ENCODE measurements at regions not wholly inside any gene's neighbourhood (a gene's known extent, or its start where the extent isn't known, plus 50 kb on each side); places are given as distances from the start of the nearest gene placed in this dataset.

DNA sequence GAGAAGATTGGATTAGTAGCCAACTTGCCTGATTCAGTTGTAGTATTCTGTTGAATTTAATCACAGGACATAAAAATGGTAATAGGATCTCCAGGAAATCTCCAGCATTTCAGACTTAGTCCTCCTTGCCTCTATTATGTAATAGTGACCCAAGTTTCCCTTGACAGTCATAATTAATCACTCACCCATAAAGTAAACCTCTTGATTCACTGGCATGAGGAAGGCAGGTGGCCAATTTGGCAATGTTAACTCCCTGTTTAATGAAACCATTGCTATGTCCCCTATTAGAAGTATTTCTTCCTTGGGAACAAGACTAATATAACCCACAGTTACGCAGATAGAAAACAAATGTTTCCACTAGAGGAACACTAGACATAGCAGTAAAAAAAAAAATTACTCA lies 604.8 kb upstream of the CXADR start:
- peaks cover 3% of the 10 kb centered on the region for H3K27me3 Mint-ChIP-seq (ENCODE audit: insufficient read depth, unreplicated experiment)
- intact Hi-C loops (cut with micrococcal nuclease; ENCODE audit: unreplicated experiment), result no loop called here
- no peak overlapping the region for H3K27ac Mint-ChIP-seq (ENCODE audit: unreplicated experiment)
- BruUV-seq (replicated peaks), result no TSS peak
- no peaks in the 10 kb centered on the region for H3K36me3 Mint-ChIP-seq (ENCODE audit: insufficient read depth, unreplicated experiment)
- no peaks in the 10 kb centered on the region for H3K9me3 ChIP-seq
- H3K27me3 ChIP-seq (replicated peaks; ENCODE audit: control insufficient read depth, insufficient read depth, low read length), result no peaks in the 10 kb centered on the region
- no peak for DNase-seq
- H3K9me3 Mint-ChIP-seq (ENCODE audit: unreplicated experiment), result no peaks in the 10 kb centered on the region
- POLR2A ChIA-PET, result no interaction called here
- H3K4me3 Mint-ChIP-seq (ENCODE audit: unreplicated experiment), result no peak overlapping the region
- no peaks in the 10 kb centered on the region for H3K4me1 ChIP-seq
- no peak overlapping the region for H3K4me3 ChIP-seq (ENCODE audit: low read depth, low read length)
- H3K4me1 Mint-ChIP-seq (ENCODE audit: low read depth, unreplicated experiment), result no peaks in the 10 kb centered on the region
- H3K36me3 ChIP-seq (ENCODE audit: control insufficient read depth, insufficient read depth, low read length), result no peaks in the 10 kb centered on the region
- TF ChIP-seq, protein P1, sequence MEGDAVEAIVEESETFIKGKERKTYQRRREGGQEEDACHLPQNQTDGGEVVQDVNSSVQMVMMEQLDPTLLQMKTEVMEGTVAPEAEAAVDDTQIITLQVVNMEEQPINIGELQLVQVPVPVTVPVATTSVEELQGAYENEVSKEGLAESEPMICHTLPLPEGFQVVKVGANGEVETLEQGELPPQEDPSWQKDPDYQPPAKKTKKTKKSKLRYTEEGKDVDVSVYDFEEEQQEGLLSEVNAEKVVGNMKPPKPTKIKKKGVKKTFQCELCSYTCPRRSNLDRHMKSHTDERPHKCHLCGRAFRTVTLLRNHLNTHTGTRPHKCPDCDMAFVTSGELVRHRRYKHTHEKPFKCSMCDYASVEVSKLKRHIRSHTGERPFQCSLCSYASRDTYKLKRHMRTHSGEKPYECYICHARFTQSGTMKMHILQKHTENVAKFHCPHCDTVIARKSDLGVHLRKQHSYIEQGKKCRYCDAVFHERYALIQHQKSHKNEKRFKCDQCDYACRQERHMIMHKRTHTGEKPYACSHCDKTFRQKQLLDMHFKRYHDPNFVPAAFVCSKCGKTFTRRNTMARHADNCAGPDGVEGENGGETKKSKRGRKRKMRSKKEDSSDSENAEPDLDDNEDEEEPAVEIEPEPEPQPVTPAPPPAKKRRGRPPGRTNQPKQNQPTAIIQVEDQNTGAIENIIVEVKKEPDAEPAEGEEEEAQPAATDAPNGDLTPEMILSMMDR (IDR thresholded peaks at IDR 0.05; ENCODE audit: insufficient read depth in 1 of 2, low read depth in 1 of 2, low read length in 1 of 2, severe bottlenecking in 1 of 2, unreplicated experiment in 1 of 2), result no peak
- CTCF ChIA-PET, result no interaction called here

DNA sequence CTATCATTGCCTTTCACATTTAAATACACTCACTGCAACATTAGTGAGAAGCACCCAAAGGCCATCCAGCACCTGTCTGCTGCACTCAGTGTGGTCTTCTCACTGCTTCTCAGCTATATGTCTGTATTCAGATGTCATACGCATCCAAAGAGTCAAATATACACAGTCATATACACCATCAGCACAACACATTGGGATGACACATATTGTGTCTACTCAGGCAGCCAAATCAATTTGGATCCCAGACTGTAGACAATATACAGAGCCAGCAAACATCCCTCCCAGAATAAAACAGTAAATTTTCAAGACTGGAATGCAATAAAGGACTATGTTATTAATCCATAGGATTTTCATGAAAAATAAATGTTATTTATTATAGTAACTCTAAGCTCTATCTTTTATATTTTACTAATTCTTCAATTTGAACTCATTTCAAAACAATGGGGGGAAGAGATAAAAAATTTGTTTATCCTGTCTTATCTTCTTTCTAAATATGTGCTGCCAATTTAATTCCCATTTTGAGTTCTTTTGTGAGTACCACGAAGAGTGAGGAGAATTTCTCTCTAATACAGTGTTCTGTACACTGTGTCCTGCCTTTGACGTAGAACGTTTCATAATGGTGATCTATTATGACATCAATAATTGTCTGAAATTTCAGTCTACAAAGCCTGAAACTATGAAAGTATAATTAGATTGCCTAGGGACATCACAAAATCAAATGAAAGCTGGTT lies 602.2 kb upstream of the CXADR start:
- no peaks in the 10 kb centered on the region for H3K36me3 Mint-ChIP-seq (ENCODE audit: insufficient read depth, unreplicated experiment)
- ChIA-PET CTCF (no interaction called here), POLR2A (no interaction called here)
- H3K4me3 Mint-ChIP-seq (ENCODE audit: unreplicated experiment), result no peak overlapping the region
- Histone ChIP-seq H3K4me1 (no peaks in the 10 kb centered on the region), H3K4me3 (ENCODE audit: low read depth, low read length) (no peak overlapping the region), H3K27me3 (replicated peaks; ENCODE audit: control insufficient read depth, insufficient read depth, low read length) (no peaks in the 10 kb centered on the region), H3K36me3 (ENCODE audit: control insufficient read depth, insufficient read depth, low read length) (no peaks in the 10 kb centered on the region), H3K9me3 (no peaks in the 10 kb centered on the region)
- intact Hi-C loops (cut with micrococcal nuclease; ENCODE audit: unreplicated experiment), result no loop called here
- H3K4me1 Mint-ChIP-seq (ENCODE audit: low read depth, unreplicated experiment), result no peaks in the 10 kb centered on the region
- peaks cover 6% of the 10 kb centered on the region for H3K27me3 Mint-ChIP-seq (ENCODE audit: insufficient read depth, unreplicated experiment)
- no peak overlapping the region for H3K27ac Mint-ChIP-seq (ENCODE audit: unreplicated experiment)
- no peaks in the 10 kb centered on the region for H3K9me3 Mint-ChIP-seq (ENCODE audit: unreplicated experiment)
- DNase-seq, result no peak
- BruUV-seq (replicated peaks), result no TSS peak
- TF ChIP-seq, protein P1 (IDR thresholded peaks at IDR 0.05; ENCODE audit: insufficient read depth in 1 of 2, low read depth in 1 of 2, low read length in 1 of 2, severe bottlenecking in 1 of 2, unreplicated experiment in 1 of 2), result no peak

DNA sequence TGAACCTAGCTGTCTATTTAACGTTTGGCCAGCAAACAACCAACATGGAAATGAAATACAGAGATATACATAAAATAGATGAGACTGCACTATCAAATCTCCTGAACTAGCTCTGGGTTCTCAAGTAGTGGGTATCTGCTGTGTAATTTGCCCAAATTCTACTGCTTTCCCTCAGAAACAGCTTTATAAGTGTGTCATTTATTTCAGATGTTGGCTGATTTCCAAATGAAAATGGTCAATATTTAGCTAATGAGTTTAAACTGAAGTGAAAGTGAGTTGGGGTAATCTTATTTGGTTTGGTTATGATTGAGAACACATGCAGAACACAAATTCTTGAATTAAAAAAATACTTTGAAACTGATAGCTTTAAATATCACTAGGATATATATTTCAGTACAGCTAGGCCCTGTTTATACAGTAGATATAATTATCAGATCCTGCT lies 601.7 kb upstream of the CXADR start:
- H3K27me3 Mint-ChIP-seq (ENCODE audit: insufficient read depth, unreplicated experiment), result peaks cover 6% of the 10 kb centered on the region
- Histone ChIP-seq H3K27me3 (replicated peaks; ENCODE audit: control insufficient read depth, insufficient read depth, low read length) (no peaks in the 10 kb centered on the region), H3K9me3 (no peaks in the 10 kb centered on the region), H3K4me3 (ENCODE audit: low read depth, low read length) (no peak overlapping the region), H3K36me3 (ENCODE audit: control insufficient read depth, insufficient read depth, low read length) (no peaks in the 10 kb centered on the region), H3K4me1 (no peaks in the 10 kb centered on the region)
- intact Hi-C loops (cut with micrococcal nuclease; ENCODE audit: unreplicated experiment), result no loop called here
- ChIA-PET CTCF (no interaction called here), POLR2A (no interaction called here)
- H3K36me3 Mint-ChIP-seq (ENCODE audit: insufficient read depth, unreplicated experiment), result no peaks in the 10 kb centered on the region
- TF ChIP-seq, protein P1 (IDR thresholded peaks at IDR 0.05; ENCODE audit: insufficient read depth in 1 of 2, low read depth in 1 of 2, low read length in 1 of 2, severe bottlenecking in 1 of 2, unreplicated experiment in 1 of 2), result no peak
- DNase-seq, result no peak
- no TSS peak for BruUV-seq (replicated peaks)
- H3K4me3 Mint-ChIP-seq (ENCODE audit: unreplicated experiment), result no peak overlapping the region
- no peak overlapping the region for H3K27ac Mint-ChIP-seq (ENCODE audit: unreplicated experiment)
- H3K4me1 Mint-ChIP-seq (ENCODE audit: low read depth, unreplicated experiment), result no peaks in the 10 kb centered on the region
- no peaks in the 10 kb centered on the region for H3K9me3 Mint-ChIP-seq (ENCODE audit: unreplicated experiment)
